ENCODE measurements at regions not wholly inside any gene's neighbourhood (a gene's known extent, or its start where the extent isn't known, plus 50 kb on each side); places are given as distances from the start of the nearest gene placed in this dataset.

GRCh38 chr18:32542221-32542798, 71.6 kb upstream of the GAREM1 start:
- no peak for DNase-seq

GRCh38 chr18:32530947-32531651, 60.4 kb upstream of the GAREM1 start:
- peak; percentile 79 for DNase-seq

- no peak for DNase-seq
Observed at GRCh38 chr18:32529722-32530420, 59.2 kb upstream of the GAREM1 start.

GRCh38 chr18:32520771-32521170, 50.1 kb upstream of the GAREM1 start:
- no peak for DNase-seq
